HepG2 (cell line): ENCODE measurements at regions not wholly inside any gene's neighbourhood (a gene's known extent, or its start where the extent isn't known, plus 50 kb on each side); places are given as distances from the start of the nearest gene placed in this dataset.

Source experiments
- MED1 ChIP-seq: sonication (generic); formaldehyde crosslinking; IDR thresholded peaks from 2 replicates; pipeline ENCODE4 v1.4.0; 2020; ENCODE audit warnings: missing genetic modification reagents
- MYC ChIP-seq: sonication (generic); formaldehyde crosslinking; IDR thresholded peaks from 2 replicates; pipeline ENCODE4 v1.9.0; 2021; ENCODE audit warnings: missing genetic modification reagents, borderline replicate concordance
- POLR2AphosphoS5 ChIP-seq: IDR thresholded peaks from 2 replicates; pipeline ENCODE4 v1.6.1; 2012; ENCODE audit warnings: low read depth, low read length
- SMC3 ChIP-seq: IDR thresholded peaks from 2 replicates; pipeline ENCODE4 v1.6.1; 2011; ENCODE audit warnings: low read length, improper control_type of control experiment
- SP5 ChIP-seq: IDR thresholded peaks from 2 replicates; pipeline ENCODE4 v1.6.1; 2016; ENCODE audit warnings: low read depth, borderline replicate concordance
- ZFP36 ChIP-seq: fragments of 150-350 bp; IDR thresholded peaks from 2 replicates; pipeline ENCODE4 v1.6.1; 2018; ENCODE audit warnings: borderline replicate concordance, low read length, low read depth; ENCODE audit not compliant: partially characterized antibody

DNA sequence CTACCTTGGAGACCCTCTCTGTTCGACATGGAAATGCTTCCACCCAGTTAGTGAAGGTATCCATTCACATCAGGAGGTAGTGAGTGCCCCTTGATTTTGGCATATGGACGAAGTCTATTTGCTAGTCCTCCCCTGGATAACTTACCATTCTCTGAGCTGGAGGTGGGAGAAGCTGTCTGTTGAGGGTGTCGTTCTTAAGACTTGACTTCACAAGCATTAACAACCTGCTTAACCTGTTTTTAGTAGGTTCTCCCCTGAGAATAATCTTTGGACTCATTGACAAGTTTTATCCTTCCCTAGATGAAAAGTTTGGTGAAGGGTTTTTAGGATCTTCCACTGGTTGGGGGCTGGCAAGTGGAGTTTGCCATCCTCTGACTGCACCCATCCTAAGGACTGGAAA lies 1053.8 kb upstream of the CNTN5 start:
- TF ChIP-seq SP5 (CRISPR knock-in tag) = no peak
- TF ChIP-seq POLR2AphosphoS5 = no peak
- no peak for TF ChIP-seq ZFP36
- TF ChIP-seq SMC3 = no peak
- TF ChIP-seq MYC = no peak
- no peak for TF ChIP-seq MED1 (CRISPR knock-in tag)
